Activated B cell treated with CpG ODN at 0.5 μM for 24 hours (primary cell): ENCODE measurements at regions not wholly inside any gene's neighbourhood (a gene's known extent, or its start where the extent isn't known, plus 50 kb on each side); places are given as distances from the start of the nearest gene placed in this dataset.

ENCODE experiments used
- ATAC-seq: fragments of 200-7000 bp; cut with Tn5 transposase; one replicate; pipeline ENCODE4 v1.10.0; 2021; ENCODE audit warnings: low read depth, mild to moderate bottlenecking, moderate library complexity
- CTCF ChIA-PET: fragments of 350-600 bp; sonication (Branson Sonifier 250); formaldehyde crosslinking; loops from one replicate; lab custom pipeline; 2021; ENCODE audit warnings: antibody characterized with exemption; lab: Charles Lee
- POLR2A ChIA-PET: fragments of 350-600 bp; sonication (Branson Sonifier 250); formaldehyde crosslinking; loops from one replicate; lab custom pipeline; 2021; ENCODE audit warnings: antibody characterized with exemption; lab: Charles Lee
- DNase-seq: peaks from one replicate; pipeline ENCODE4 v3.0.0; 2022
- H3K27ac Mint-ChIP-seq: one replicate; pipeline ENCODE4 v1.8.0; 2020; ENCODE audit warnings: mixed read lengths
- H3K27me3 Mint-ChIP-seq: one replicate; pipeline ENCODE4 v1.8.0; 2021; ENCODE audit warnings: mixed read lengths
- H3K36me3 Mint-ChIP-seq: one replicate; pipeline ENCODE4 v1.8.0; 2021; ENCODE audit warnings: low read depth, mixed read lengths
- H3K4me1 Mint-ChIP-seq: one replicate; pipeline ENCODE4 v1.8.0; 2021; ENCODE audit warnings: mixed read lengths
- H3K4me3 Mint-ChIP-seq: one replicate; pipeline ENCODE4 v1.8.0; 2020; ENCODE audit warnings: mild to moderate bottlenecking, mixed read lengths
- H3K9me3 Mint-ChIP-seq: one replicate; pipeline ENCODE4 v1.8.0; 2020; ENCODE audit warnings: mixed read lengths
- intact Hi-C: fragments of 100-400 bp; cut with micrococcal nuclease; formaldehyde crosslinking; loops from one replicate; pipeline ENCODE4 v1.15.1; 2024
- TF ChIP-seq, protein P1 (sequence below): fragments of 200-600 bp; IDR thresholded peaks from one replicate; pipeline ENCODE4 v1.8.0; 2022; ENCODE audit warnings: antibody characterized with exemption, mild to moderate bottlenecking

DNA sequence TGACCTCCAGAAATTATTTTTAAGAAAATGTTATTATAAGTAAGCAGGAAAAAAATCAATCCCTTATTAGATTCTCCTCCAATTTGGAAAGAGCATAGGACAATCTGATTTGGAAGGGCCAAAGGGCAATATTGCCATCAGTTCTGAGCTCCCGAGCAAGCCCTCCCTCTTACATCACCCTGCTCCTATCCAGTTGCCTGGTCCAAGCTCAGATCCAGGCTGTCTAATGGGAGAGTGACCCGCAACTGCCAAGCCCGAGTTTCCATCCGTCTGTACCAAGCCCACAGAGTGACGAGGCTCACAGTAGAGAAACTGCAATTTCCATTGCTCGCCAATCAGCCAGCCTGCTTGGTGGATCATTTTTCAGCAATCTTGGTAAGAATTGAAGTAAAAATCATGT lies 187.7 kb downstream of the MEX3B start:
- no peak overlapping the region for H3K4me3 Mint-ChIP-seq
- peaks cover 2% of the 10 kb centered on the region for H3K4me1 Mint-ChIP-seq

DNA sequence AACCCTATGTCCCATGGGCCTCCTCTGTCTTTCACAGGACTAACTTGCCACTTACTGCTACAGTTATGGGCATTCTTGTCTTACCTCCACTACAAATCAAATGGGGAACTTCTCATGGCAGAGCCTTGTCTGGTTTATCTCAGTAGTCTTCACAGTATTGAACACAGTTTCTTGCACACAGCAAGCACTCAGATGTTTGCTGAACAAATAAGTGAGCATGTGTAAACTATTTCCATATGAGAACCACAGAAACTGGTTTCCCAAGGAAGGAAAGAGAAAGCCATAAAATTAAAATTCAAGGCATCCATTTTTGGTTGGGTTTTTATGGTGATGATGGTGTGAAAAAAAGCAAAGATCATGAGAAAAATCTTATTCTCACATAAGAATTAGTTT lies 189.2 kb downstream of the MEX3B start:
- intact Hi-C loops = no loop called here
- POLR2A ChIA-PET = no interaction called here
- H3K9me3 Mint-ChIP-seq = no peaks in the 10 kb centered on the region
- TF ChIP-seq, protein P1, sequence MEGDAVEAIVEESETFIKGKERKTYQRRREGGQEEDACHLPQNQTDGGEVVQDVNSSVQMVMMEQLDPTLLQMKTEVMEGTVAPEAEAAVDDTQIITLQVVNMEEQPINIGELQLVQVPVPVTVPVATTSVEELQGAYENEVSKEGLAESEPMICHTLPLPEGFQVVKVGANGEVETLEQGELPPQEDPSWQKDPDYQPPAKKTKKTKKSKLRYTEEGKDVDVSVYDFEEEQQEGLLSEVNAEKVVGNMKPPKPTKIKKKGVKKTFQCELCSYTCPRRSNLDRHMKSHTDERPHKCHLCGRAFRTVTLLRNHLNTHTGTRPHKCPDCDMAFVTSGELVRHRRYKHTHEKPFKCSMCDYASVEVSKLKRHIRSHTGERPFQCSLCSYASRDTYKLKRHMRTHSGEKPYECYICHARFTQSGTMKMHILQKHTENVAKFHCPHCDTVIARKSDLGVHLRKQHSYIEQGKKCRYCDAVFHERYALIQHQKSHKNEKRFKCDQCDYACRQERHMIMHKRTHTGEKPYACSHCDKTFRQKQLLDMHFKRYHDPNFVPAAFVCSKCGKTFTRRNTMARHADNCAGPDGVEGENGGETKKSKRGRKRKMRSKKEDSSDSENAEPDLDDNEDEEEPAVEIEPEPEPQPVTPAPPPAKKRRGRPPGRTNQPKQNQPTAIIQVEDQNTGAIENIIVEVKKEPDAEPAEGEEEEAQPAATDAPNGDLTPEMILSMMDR = no peak
- H3K27ac Mint-ChIP-seq = no peak overlapping the region
- H3K4me1 Mint-ChIP-seq = peaks cover 2% of the 10 kb centered on the region
- H3K4me3 Mint-ChIP-seq = no peak overlapping the region
- H3K27me3 Mint-ChIP-seq = peaks cover 4% of the 10 kb centered on the region
- DNase-seq = no peak
- no peaks in the 10 kb centered on the region for H3K36me3 Mint-ChIP-seq
- no peak for ATAC-seq
- CTCF ChIA-PET = no interaction called here

More for the DNA sequence above, 187.7 kb downstream of the MEX3B start:
- ATAC-seq (no peak), DNase-seq (no peak)
- Mint-ChIP-seq H3K27me3 (peaks cover 2% of the 10 kb centered on the region), H3K9me3 (no peaks in the 10 kb centered on the region), H3K36me3 (no peaks in the 10 kb centered on the region), H3K27ac (no peak overlapping the region)
- TF ChIP-seq, protein P1 = no peak
- intact Hi-C loops = no loop called here
- POLR2A ChIA-PET = no interaction called here
- CTCF ChIA-PET = no interaction called here

DNA sequence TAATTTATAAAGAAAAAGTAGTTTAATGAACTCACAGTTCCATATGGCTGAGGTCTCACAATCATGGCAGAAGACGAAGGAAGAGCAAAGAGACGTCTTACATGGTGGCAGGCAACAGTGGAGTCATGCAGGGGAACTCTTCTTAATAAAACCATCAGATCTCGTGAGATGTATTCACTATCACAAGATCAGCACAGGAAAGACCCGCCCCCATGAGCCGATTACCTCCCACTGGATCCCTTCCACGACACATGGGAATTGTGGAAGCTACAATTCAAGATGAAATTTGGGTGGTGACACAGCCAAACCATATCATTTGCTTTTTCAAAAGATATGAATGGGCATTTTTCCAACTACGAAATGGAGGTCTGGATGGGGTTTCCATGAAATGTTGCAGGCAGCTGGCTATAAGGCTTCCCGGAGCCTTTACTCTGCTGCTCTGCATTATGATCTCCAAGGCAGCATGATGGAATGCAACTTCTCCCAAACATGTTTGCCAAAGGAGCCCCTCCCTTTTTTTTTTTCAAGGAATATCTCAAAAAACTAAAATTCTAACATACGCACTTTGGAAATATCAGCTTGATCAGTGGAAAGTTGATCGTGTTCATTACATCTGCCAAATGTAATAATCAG lies 189.7 kb downstream of the MEX3B start:
- ATAC-seq (no peak), DNase-seq (no peak)
- H3K4me1 Mint-ChIP-seq = peaks cover 2% of the 10 kb centered on the region
- no peaks in the 10 kb centered on the region for H3K36me3 Mint-ChIP-seq
- TF ChIP-seq, protein P1 = no peak
- peaks cover 6% of the 10 kb centered on the region for H3K27me3 Mint-ChIP-seq
- ChIA-PET POLR2A (no interaction called here), CTCF (no interaction called here)
- no peak overlapping the region for H3K4me3 Mint-ChIP-seq
- intact Hi-C loops = no loop called here
- no peaks in the 10 kb centered on the region for H3K9me3 Mint-ChIP-seq
- H3K27ac Mint-ChIP-seq = no peak overlapping the region

DNA sequence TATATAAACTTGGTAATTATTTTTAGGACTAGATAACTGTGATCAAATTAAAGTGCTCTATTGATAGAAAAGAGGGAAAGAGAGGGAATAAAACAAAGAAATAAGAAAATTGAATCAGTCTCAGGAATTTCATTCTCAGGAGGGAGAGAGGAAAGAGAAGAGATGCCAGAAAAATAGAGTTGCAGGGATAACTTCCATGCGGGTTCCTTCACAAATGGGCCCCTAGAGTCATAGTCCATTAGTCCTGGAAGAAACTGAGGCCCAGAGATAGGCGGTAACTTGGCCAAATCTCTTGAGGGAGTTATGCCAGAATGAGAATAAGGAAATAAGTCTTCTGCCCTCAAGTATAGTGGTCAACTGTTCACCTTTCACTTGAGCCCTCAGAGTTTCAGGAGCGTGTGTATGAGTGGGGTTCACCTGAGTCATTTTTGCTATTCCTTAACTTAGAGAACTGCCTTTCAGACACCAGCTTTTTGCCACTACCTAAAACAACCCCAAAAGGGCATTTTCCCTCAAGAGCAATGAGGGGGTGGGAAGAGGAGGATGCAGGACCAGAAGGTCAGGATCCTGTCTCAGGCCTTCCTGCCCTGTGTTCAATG lies 192.6 kb downstream of the MEX3B start:
- ATAC-seq (no peak), DNase-seq (no peak)
- H3K4me3 Mint-ChIP-seq = no peak overlapping the region
- H3K36me3 Mint-ChIP-seq = no peaks in the 10 kb centered on the region
- intact Hi-C loops = no loop called here
- H3K9me3 Mint-ChIP-seq = no peaks in the 10 kb centered on the region
- H3K27ac Mint-ChIP-seq = no peak overlapping the region
- TF ChIP-seq, protein P1 = no peak
- no peaks in the 10 kb centered on the region for H3K4me1 Mint-ChIP-seq
- CTCF ChIA-PET = no interaction called here
- POLR2A ChIA-PET = no interaction called here
- peaks cover 9% of the 10 kb centered on the region for H3K27me3 Mint-ChIP-seq

DNA sequence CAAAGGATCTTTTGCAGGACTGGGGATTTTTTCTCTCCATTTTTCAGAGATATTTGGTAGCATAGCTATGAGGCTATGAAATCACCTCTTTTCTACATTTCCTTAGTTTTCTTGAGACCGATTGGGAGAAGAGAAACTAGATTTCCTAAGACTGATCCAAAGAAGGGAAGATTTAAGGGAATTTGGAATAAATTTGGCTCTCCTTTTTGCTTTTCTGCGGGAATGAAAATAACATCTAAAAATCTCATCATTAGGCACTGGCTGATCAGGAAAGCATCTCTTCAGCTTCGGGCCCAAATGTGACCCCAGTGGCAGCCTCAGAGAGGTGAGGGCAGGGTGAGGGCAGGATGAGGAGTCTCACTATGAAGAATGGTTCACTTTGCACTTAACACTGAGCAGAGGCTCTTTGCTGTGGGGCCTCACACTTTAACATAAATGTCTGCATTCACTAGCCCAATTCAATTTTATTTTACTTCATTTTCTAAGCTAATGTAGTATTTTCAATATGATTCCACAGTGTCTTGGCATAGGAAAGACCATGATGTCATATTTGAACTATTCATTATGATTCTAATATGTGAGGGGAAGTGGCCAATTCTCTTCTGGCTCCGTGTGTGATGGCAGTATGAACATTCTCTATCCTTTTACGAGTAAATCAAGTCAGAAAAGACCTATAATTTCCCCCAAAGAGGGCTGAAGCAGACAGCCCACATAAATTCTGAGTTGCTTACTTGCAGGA lies 193.2 kb downstream of the MEX3B start:
- CTCF ChIA-PET = no interaction called here
- intact Hi-C loops = no loop called here
- DNase-seq = no peak
- no peaks in the 10 kb centered on the region for H3K9me3 Mint-ChIP-seq
- H3K36me3 Mint-ChIP-seq = no peaks in the 10 kb centered on the region
- ATAC-seq = no peak
- no peak overlapping the region for H3K27ac Mint-ChIP-seq
- peaks cover 9% of the 10 kb centered on the region for H3K27me3 Mint-ChIP-seq
- TF ChIP-seq, protein P1 = no peak
- no peaks in the 10 kb centered on the region for H3K4me1 Mint-ChIP-seq
- H3K4me3 Mint-ChIP-seq = no peak overlapping the region
- POLR2A ChIA-PET = no interaction called here
